ENCODE measurements at regions not wholly inside any gene's neighbourhood (a gene's known extent, or its start where the extent isn't known, plus 50 kb on each side); places are given as distances from the start of the nearest gene placed in this dataset.
"Not testable (repeated sequence)": the region's sequence is repeated elsewhere in the genome, so short reads cannot be mapped to it uniquely, and the experiment has no call there.

DNA sequence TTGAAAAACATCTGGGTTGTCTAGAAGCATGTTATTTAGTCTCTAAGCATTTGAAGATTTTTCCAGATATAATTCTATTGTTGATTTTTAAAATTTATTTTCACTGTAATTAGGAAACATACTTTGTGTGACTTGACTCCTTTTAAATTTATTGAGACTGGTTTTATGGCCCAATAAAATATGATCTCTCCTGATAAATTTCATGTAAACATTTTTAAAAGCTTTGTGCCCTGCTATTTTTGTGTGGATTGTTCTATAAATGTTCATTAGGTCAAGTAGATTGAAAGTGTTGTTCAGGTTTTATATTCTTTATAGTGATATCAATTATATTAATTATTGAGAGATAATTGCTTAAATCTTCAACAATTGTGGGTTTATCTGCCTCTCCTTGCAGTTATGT is 105.4 kb downstream of the RFX6 start:
- DNase-seq, result no peak

DNA sequence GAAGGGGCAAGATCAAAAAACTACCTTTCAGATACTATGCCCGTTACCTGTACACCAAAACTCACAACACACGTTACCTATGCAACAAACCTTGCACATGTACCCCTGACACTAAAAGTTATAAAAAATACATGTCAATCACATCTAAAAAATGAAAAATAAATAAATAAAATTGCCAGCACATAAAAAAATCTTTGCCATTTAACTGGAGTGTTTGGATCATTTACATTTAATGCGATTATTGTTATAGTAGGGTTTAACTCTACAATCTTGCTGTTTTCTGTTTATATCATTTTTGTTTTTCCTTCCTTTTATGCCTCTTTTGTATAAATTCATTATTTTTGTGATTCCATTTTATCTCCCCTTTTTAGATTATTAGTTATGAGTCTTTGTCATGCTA is 106.3 kb downstream of the RFX6 start:
- no peak for DNase-seq

DNA sequence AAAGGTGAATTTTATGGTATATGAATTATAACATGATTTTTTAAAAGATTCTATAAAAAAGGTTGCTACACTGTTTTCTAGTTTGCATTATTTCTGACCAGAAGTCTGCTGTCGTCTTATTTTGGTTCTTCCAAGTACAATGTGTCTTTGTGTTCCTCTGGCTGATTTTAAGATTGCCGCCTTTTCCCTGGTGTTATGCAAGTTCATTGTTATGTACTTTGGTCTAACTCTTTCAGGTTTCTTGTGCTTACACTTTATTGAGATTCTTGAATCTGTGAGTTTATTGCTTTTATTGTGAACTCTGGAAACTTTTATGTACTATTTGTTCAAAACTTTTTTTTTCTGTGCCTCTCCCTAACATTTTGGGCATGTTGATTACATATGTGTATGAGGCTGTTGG is 109.8 kb downstream of the RFX6 start:
- no peak for DNase-seq

DNA sequence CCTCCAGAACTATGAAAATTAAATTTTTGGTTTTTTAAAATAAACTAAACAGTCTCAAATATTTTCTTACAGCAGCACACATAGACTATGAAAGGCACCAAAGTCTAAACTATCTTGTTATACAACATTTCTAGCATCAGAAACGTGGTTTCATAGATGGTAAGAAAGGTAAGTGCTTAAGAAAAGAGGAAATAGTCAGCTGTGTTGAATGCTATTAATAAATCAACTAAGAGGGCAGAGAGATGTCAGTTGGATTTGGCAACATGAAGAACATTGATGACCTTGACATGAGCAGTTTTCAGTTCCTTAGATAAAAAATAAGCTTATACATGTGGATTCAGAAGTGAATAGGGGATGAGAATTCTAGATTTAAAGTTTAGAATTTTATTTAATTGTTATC is 113.6 kb downstream of the RFX6 start:
- DNase-seq, result no peak

DNA sequence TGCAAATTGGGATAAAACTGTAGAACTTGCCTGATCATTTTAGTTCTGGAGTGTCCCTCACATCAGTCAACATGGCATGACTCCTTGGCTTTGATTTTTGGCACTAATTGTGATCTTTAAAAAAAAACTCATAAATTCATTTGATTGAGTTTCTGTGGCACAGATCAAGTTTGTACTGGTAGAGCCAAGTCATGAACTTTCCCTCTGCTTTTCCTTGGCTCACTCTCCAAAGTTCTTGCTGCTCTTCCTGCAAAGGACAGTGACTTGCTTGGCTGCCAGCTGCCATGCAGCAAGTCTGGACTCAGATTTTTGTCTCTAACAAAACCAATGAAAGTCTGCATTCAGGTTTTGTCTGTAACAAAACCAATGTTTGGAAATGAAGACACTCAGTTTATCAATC is 115.5 kb downstream of the RFX6 start:
- DNase-seq, result no peak

DNA sequence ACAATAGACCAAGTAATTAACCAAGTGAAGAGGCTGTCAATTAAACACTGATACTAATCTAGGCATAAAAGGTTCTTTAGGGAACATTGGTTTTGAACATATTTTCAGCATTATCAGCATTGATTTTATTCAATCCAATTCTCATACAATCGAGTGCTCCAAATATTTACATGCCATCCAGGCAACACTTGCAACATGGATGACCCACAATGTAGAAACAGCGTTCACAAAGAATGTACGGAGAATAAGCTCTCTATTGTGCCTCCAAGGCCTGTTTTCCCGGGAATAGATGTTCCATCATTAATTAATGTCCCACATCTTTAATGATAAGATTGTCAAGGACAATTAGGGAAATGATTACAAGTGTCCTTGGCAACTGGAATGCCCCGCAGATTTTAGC is 117.4 kb downstream of the RFX6 start:
- DNase-seq, result no peak

DNA sequence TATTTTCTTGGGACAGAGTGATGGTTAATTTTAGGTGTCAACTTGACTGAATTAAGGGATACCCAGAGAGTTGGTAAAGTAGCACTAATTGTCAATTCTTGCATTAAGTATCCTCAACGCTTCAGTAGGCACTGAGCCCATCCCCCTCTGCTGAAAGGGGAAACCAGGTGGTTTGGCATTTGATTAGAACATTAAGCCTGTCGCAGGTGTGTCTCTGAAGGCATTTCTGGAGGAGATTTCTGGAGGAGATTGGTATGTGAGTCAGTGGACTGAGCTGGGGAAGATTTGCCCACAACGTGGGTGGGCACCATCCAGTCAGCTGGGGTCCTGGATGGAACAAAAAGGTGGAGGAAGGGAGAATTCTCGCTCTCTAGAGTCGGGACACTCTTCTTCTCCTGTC is 119.8 kb downstream of the RFX6 start:
- no peak for DNase-seq

DNA sequence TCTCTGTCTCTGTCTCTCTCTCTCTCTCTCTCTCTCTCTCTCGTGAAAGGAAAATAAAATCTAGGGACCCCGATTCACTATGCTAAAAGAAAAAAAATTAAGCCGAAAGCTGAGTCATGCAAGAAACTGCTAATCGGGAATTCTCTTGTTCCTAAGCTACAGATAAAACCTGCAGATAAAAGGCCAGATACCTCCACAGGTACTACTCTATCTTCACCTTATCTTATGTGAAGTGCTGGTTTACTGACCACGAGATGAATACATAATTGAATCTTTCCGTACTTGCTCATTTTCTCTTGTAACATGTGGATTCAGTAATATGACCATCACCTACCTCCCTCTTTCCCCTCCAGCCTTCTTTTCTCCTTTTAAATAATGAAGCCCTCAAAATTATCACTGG is 120.5 kb downstream of the RFX6 start:
- DNase-seq, result no peak

DNA sequence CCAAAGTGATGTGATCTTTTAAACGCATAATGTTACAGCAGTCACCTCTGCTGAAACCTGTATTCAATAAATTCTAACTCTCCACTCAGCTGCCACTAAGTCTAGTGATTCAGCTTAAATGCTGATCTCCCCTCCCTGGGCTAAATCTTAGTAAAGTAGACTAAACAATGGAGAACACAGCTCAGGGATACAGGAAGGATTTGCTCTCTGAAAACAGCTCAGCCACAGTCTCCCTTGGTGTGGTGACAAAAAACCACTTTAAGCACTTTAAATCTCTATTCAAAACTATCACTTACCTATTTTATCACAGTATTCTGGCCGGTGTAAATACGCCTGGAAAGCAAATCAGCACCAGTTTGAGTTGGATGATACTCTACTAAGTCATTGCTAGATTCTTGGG is 130.6 kb downstream of the RFX6 start:
- DNase-seq, result no peak

DNA sequence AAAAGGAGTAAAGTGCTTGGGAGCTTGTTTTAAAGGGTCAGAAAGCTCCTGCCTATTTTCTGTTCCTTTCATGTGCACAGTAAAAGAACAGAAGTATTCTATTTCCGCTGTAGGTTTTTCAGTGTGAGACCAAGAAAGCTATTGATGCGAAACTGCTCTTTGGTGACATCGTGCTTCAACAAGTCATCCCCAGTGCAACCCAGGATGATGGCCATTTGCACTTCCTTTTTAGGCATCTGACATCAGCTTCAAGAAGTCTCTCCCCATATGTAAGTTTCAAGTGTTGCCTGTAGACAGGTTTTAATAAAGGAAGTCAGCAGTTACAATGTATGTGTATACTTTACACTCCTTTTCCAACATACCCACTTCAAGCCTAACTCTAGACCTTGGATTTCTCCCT is 131.6 kb downstream of the RFX6 start:
- no peak for DNase-seq

DNA sequence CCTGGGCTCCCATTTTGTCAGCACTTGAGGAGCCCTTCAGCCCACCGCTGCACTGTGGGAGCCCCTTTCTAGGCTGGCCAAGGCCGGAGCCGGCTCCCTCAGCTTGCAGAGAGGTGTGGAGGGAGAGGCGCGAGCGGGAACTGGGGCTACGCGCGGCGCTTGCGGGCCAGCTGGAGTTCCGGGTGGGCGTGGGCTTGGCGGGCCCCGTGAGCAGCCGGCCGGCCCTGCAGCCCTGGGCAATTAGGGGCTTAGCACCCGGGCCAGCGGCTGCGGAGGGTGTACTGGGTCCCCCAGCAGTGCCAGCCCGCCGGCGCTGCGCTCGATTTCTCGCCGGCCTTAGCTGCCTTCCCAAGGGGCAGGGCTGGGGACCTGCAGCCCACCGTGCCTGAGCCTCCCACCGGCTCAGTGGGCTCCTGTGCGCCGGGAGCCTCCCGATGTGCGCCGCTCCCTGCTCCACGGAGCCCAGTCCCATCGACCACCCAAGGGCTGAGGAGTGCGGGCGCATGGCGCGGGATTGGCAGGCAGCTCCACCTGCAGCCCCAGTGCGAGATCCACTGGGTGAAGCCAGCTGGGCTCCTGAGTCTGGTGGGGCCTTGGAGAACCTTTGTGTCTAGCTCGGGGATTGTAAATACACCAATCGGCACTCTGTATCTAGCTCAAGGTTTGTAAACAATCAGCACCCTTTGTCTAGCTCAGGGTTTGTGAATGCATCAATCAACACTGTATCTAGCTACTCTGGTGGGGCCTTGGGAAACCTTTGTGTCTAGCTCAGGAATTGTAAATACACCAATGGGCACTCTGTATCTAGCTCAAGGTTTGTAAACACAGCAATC is 137.8 kb downstream of the RFX6 start:
- DNase-seq, result not testable (repeated sequence)

DNA sequence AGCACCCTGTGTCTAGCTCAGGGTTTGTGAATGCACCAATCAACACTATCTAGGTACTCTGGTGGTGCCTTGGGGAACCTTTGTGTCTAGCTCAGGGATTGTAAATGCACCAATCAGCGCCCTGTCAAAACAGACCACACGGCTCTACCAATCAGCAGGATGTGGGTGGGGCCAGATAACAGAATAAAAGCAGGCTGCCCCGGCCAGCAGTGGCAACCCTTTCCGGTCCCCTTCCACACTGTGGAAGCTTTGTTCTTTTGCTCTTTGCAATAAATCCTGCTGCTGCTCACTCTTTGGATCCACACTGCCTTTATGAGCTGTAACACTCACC is 138.4 kb downstream of the RFX6 start:
- DNase-seq, result not testable (repeated sequence)

DNA sequence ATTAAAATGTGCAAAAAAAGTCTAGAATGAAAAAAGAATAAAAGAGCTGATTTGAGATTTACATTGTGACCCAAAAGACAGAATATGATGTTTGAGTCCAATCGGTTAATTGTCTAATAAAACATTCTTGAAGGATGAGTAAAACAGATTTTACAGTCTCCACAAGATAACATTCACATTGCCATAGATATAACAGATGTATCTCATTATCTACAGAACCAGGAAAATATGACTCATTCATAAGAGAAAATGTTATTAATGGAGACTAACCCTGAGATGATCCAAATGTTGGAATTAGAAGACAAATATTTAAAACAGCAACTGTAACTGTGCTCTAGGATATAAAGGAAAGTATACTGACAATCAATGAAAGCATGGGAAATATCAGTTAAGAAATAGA is 141.7 kb downstream of the RFX6 start:
- DNase-seq, result no peak

DNA sequence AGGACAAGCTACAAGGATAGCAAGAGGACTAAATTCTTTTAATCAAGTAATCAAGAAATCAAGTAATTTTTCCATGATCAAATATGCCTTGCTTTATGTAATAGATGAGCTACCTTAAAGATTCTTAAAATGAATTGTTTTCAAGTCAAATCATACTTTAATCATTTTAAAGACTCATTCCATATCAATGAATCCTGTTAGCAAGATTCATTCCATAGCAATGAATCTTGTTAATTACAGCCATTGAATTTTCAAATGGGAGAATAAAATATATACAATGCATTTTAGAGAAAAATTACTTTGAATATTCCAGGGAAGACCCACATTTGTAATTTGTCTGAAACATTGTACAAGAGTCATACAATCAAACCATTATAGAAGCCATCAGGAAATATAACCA is 145.7 kb downstream of the RFX6 start:
- no peak for DNase-seq

DNA sequence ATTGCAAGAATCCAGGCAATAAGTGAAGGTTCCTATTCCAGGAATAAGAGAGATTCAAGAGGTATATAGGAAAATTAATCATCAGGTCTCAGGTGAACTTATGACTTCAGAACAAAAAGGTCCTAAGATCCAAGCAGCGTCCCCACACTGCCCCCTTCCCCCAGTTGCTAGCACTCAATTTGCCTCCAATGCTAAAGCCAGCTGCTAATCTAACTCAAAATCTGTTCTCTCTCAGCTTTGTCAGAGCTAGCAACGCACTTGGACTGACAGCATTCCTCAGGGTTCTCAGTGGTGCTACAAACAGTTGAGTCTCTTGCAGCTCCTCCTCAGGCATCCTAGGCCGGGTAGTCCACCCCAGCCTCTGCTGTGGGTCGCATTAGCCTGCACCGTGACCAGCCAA is 148.3 kb downstream of the RFX6 start:
- no peak for DNase-seq

DNA sequence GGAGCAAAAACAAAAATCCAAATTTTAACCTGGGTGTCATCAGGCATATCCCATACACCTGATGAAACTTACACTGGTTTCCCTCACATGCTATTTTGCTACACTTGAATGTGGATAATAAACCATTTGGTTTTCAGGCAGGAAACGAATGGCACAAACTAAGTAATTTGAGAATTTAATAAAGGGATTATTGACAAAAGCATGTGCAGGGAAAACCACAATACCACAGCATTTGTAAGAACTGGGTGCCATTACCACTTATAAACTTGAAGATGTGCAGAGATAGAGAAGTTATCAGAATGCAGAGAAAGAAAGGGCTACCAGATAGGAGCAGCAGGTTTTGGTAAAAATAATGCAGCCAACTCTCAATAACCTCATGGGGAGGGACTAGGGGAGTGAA is 151.2 kb downstream of the RFX6 start:
- no peak for DNase-seq

DNA sequence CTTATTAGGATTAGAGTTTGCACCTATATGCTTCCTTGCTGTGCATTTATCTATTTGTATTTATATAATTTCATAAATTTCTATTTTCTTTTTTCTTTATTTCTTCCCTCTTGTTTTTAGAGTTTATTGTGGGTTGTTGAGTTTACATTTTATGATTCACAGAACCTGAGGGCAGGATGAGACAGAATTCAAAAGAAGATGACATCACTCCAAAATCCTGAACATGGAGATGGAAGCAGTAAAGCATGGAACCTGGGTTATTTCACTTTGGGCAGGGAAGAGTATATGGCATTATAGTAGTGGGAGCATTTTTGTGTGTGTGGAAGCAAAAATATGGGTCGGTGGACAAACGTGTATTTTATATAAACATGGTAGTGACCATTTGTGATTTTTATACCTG is 157.5 kb downstream of the RFX6 start:
- DNase-seq, result no peak

DNA sequence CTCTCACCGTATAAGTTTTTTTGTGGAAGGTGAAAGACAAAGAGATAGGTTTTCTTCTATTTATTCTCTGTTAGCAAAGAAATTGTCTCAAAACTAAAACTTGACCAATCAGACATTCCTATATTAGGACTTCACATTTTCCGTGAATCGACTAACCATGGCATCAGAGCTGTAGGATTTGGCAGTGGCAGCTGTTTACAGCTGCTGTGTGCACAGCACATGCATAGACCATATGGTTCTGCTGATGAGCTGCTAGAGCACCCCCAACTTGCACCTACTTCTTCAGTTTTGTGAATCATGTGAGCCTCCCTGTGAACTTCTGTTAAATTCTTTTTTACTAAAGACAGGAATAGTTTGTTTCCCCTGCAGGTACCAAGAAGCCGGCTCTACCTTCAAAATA is 157.9 kb downstream of the RFX6 start:
- no peak for DNase-seq

DNA sequence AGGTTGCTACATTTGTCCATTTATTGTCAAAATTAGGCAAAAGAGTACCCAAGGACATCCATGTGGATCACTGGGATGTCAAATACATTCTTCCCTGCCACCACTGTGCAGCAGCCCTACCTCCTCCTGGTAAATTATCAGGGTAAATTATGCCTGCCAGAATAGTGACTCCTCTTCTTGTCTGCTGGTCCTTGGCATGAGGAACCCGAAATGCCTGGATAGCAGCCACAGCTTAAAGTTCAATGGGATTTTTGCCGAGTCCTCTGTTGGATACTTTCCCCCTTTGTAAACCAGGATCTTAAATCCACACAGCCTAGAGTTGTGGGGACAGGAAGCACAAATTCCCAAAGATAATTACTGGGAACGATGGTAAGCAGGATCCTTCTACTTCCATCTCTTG is 173.3 kb downstream of the RFX6 start:
- DNase-seq, result no peak

DNA sequence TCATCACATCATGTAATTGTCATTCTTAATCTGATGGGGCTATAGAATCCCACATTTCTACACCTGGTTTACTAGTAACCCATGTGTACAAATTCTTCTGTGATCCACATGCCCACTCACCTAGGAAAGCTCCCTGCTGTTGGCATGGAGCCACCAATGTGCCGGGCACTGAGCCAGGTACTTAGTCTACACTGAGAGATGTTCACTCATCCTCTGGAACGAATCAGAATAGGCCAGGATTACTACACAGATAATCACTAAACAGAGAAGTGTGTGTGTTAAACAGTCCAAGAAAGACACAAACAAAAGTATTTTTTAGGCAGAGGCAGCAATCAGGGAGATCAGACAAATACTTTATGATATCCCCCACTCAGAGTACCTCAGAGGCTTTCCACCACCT is 193.2 kb upstream of the VGLL2 start:
- peak; percentile 1 for DNase-seq

DNA sequence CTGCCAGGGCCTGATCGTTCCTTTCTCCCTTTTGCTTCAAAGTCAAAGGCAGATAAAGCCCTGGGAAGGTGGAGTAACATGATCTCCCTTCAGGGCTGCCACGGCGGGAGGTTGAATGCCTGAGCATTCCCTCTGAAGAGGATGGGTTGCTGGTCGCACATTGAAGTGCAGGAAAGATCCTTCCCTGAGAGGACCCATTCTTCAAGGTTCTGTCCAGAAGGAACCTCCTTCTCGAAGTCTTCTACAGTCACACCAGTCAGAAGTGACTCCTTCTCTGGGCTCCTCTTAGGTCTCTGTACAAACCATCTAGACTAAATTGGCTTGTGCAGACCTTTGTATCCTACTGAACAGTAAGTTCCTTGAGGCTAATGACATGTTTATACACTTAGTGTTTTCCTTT is 192.6 kb upstream of the VGLL2 start:
- DNase-seq, result no peak

DNA sequence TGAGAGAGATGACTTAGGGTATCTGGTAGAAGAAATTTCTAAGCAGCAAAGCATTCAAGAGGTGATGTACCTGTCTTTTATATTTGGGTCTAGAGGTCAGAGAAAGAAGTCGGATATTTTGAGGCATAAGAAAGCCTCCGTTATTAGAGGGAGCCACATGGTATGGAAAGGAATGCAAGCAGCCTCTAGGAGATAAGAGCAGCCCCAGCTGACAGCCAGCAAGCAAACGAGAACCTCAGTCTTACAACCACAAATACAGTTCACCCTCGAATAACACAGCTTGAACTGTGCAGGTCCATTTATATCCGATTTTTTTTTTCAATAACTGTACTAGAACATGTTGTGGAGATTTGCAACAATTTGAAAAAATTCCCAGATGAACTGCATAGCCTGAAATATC is 190.7 kb upstream of the VGLL2 start:
- no peak for DNase-seq

DNA sequence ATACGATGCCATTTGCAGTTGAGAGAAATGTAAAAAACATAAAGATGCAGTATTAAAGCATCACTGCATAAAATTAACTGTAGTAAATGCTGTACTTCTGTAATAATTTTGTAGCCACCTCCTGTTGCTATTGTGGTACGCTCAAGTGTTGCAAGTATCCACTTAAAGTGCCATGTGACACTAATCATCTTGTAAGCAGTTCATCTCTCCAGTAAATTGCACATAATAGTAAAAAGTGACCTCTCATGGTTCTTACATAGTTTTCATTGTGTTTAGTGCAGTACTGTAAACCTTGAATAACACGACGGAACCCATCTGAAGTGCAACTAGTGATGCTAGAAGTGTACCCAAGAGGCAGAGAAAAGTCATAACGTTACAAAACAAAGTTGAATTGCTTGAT is 190.1 kb upstream of the VGLL2 start:
- DNase-seq, result no peak

DNA sequence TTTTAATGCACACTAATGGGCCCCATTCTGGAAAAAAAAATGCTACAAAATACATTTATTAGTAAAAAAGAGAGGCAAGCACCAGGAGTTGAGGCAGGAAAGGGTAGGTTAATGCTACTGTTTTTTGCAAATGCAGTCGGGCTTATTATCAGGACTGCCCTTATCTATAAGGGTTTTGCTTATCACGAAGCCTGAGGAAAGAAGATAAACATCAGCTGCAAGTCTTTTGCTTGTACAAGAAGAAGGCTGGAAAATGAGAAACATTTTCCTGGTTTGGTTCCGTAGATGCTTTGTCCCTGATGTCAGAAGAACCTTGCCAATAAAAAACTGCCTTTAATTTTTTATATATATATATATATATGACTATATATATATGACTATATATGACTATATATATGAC is 189.3 kb upstream of the VGLL2 start:
- DNase-seq, result no peak

DNA sequence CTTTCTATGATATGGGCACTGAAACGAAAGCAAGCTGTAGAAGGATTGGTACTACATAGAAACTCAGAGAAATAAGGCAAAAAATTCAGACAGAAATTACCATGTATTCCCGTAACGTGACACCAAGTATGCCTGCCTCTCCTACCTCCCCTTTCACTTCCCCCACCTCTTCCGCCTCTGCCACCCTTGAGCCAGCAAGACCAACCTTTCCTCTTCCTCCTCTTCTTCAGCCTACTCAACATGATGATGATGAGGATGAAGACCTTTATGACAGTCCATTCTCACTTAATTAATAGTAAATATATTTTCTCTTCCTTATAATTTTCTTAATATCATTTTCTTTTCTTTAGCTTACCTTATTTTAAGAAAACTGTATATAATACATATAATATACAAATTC is 188.1 kb upstream of the VGLL2 start:
- no peak for DNase-seq

DNA sequence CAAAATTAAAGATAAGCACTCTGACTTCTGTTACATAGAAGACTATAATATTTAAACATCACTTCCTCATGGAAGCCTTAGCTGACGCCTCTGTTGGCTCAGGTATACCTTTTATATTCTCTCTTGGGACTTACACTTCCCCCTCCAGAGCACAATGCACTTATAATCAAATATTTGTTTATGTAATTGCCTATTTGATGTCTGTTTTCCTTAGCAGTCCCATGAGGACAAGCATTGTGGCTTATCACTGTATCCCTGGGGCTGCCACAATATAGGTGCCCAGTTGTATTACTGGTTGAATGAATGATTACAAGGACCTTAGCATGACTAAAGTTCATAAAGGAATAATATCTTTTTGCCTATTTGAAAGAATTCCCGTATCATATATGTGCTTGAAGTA is 186.7 kb upstream of the VGLL2 start:
- DNase-seq, result no peak
